ENCODE measurements at regions not wholly inside any gene's neighbourhood (a gene's known extent, or its start where the extent isn't known, plus 50 kb on each side); places are given as distances from the start of the nearest gene placed in this dataset.

- no peak for DNase-seq
- Histone ChIP-seq H3K27me3 (ENCODE audit: control insufficient read depth, insufficient read depth, low read length) (no peaks in the 10 kb centered on the region), H3K4me3 (ENCODE audit: insufficient read depth, low read depth, low read length) (no peak overlapping the region), H3K36me3 (replicated peaks; ENCODE audit: control insufficient read depth, insufficient read depth, low read length) (no peaks in the 10 kb centered on the region)
Observed at GRCh38 chr4:157854819-157855218, 318.0 kb downstream of the GASK1B start.

GRCh38 chr4:157840648-157841047 is 332.2 kb downstream of the GASK1B start:
- no peak for DNase-seq
- Histone ChIP-seq H3K36me3 (replicated peaks; ENCODE audit: control insufficient read depth, insufficient read depth, low read length) (no peaks in the 10 kb centered on the region), H3K4me3 (ENCODE audit: insufficient read depth, low read depth, low read length) (no peak overlapping the region), H3K27me3 (ENCODE audit: control insufficient read depth, insufficient read depth, low read length) (no peaks in the 10 kb centered on the region)

DNA sequence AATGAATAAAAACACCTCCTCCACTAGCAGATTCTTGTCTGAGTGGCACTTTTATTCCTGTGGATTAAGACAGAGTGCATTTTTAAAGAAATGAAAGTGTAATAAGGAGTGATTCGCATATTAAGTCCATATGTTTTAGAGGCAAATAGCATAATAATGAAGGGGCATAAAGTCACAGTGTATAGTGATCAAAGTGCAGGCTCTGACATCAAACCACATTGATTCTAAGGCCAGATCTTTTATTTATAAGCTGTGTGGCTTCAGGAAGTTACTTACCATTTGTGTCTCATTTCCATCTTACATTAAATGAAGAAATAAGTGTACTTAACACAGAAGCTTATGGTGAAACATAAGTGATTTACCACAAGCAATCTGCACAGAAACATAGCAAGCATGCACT is 332.8 kb downstream of the GASK1B start:
- DNase-seq = no peak
- H3K27me3 ChIP-seq (ENCODE audit: control insufficient read depth, insufficient read depth, low read length) = no peaks in the 10 kb centered on the region
- no peaks in the 10 kb centered on the region for H3K36me3 ChIP-seq (replicated peaks; ENCODE audit: control insufficient read depth, insufficient read depth, low read length)
- no peak overlapping the region for H3K4me3 ChIP-seq (ENCODE audit: insufficient read depth, low read depth, low read length)

GRCh38 chr4:157838366-157838765 is 334.5 kb downstream of the GASK1B start:
- no peak overlapping the region for H3K4me3 ChIP-seq (ENCODE audit: insufficient read depth, low read depth, low read length)
- no peaks in the 10 kb centered on the region for H3K27me3 ChIP-seq (ENCODE audit: control insufficient read depth, insufficient read depth, low read length)
- no peaks in the 10 kb centered on the region for H3K36me3 ChIP-seq (replicated peaks; ENCODE audit: control insufficient read depth, insufficient read depth, low read length)

DNA sequence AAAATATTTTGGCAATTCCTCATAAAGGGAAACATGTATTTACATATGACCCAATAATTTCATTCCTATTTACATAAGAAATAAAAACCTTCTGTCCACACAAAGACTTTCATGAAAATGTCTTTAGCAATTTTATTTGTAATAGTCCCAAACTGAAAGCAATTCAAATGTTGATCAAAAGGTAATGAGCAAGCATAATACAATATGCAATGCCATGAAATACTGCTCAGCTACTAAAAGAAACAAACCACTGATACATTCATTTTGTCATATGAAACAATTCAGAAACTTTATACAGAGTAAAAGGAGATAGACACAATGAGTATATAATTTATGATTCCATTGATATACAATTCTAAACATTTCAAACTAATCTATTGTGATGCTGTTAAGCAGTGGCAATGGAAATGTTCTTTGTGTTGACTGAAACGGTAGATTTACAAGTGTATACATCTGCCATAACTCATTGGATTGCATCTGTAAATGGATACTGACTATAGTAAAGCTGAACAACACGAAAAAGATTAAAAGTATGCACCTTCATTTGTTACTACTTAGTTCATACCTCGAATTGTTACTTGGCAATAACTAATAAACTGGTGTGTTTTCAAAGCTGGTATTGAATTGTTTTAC is 335.6 kb downstream of the GASK1B start:
- no peaks in the 10 kb centered on the region for H3K27me3 ChIP-seq (ENCODE audit: control insufficient read depth, insufficient read depth, low read length)
- H3K36me3 ChIP-seq (replicated peaks; ENCODE audit: control insufficient read depth, insufficient read depth, low read length) = no peaks in the 10 kb centered on the region
- H3K4me3 ChIP-seq (ENCODE audit: insufficient read depth, low read depth, low read length) = no peak overlapping the region
- no peak for DNase-seq

More at GRCh38 chr4:157838366-157838765, 334.5 kb downstream of the GASK1B start:
- DNase-seq = no peak

DNA sequence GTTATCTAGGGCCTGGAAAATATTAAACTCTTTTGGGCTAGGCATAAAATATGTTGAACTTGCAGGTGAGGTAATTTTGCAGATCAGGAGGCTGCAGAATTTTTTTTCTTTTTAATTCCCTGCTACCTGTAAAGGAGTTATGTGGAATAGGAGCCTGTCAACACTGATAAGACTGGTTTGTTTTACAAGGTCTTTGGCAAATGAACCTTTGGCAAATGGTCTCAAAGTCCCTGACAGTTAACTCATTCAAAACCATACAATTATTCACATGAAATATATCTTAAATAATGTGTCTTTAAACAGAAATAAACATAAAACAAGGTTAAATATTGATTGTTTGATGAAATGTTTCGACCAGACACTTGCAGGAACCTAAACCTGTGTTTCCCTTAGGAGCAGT is 340.2 kb downstream of the GASK1B start:
- no peak overlapping the region for H3K4me3 ChIP-seq (ENCODE audit: insufficient read depth, low read depth, low read length)
- H3K36me3 ChIP-seq (replicated peaks; ENCODE audit: control insufficient read depth, insufficient read depth, low read length) = no peaks in the 10 kb centered on the region
- H3K27me3 ChIP-seq (ENCODE audit: control insufficient read depth, insufficient read depth, low read length) = no peaks in the 10 kb centered on the region
- DNase-seq = no peak

- Histone ChIP-seq H3K4me3 (ENCODE audit: insufficient read depth, low read depth, low read length) (no peak overlapping the region), H3K27me3 (ENCODE audit: control insufficient read depth, insufficient read depth, low read length) (no peaks in the 10 kb centered on the region), H3K36me3 (replicated peaks; ENCODE audit: control insufficient read depth, insufficient read depth, low read length) (no peaks in the 10 kb centered on the region)
- no peak for DNase-seq
Observed at GRCh38 chr4:157824021-157824420, 348.8 kb downstream of the GASK1B start.

DNA sequence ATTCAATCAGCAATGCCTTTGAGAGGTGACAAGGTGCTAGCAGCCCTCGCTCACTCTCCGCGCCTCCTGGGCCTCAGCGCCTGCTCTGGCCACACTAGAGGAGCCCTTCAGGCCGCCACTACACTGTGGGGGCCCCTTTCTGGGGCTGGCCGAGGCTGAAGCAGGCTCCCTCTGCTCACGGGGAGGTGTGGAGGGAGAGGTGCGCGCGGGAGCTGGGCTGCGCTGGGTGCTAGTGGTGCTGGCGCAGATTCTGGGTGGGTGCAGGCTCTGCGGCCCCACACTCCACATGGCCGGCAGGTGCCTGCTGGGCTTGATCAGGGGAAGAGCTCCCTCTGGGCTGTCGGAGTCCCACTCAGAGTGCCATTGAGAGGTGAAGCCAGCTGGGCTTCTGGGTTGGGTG is 351.0 kb downstream of the GASK1B start:
- DNase-seq = no peak
- H3K27me3 ChIP-seq (ENCODE audit: control insufficient read depth, insufficient read depth, low read length) = no peaks in the 10 kb centered on the region
- no peak overlapping the region for H3K4me3 ChIP-seq (ENCODE audit: insufficient read depth, low read depth, low read length)
- H3K36me3 ChIP-seq (replicated peaks; ENCODE audit: control insufficient read depth, insufficient read depth, low read length) = no peaks in the 10 kb centered on the region

- DNase-seq = no peak
- H3K27me3 ChIP-seq (ENCODE audit: control insufficient read depth, insufficient read depth, low read length) = no peaks in the 10 kb centered on the region
- H3K4me3 ChIP-seq (ENCODE audit: insufficient read depth, low read depth, low read length) = no peak overlapping the region
- H3K36me3 ChIP-seq (replicated peaks; ENCODE audit: control insufficient read depth, insufficient read depth, low read length) = no peaks in the 10 kb centered on the region
Observed at GRCh38 chr4:157819693-157820464, 352.9 kb downstream of the GASK1B start.

DNA sequence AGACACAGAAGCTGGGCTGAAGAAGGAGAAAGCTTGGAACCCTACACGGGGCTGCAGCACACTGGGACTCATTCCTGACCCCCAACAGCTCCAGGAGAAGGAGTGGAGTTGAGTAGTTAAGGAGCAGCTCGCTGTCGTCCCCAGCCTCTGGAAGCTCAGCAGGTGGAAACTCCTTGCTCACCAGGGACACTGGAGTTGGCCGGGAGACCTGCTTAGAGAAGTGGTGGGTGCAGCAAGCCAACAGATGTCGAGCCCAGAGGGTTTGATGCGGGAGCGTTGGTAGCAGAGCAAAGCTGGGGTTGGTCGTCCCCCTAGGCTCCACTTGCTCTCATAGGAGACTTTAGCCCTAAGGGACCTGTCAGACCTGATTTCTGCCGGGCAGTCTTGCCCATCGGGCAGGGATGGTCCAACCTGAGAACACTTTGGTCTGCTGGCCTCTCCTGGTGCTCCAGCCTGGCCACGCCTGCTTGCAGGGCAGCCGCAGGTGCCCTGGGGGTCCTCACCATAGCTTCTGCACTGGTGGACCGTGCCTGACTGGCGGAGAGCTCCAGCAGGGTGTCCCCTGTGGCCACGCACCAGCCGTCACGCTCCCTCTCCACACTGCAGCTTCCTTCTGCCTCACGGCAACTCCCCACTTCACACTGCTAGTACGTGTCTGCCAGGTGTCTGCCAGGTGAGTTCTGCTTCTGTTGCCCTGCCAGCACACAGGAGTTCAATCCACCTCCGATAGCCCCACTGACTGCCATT is 353.7 kb downstream of the GASK1B start:
- Histone ChIP-seq H3K27me3 (ENCODE audit: control insufficient read depth, insufficient read depth, low read length) (no peaks in the 10 kb centered on the region), H3K4me3 (ENCODE audit: insufficient read depth, low read depth, low read length) (no peak overlapping the region), H3K36me3 (replicated peaks; ENCODE audit: control insufficient read depth, insufficient read depth, low read length) (no peaks in the 10 kb centered on the region)
- DNase-seq = no peak

DNA sequence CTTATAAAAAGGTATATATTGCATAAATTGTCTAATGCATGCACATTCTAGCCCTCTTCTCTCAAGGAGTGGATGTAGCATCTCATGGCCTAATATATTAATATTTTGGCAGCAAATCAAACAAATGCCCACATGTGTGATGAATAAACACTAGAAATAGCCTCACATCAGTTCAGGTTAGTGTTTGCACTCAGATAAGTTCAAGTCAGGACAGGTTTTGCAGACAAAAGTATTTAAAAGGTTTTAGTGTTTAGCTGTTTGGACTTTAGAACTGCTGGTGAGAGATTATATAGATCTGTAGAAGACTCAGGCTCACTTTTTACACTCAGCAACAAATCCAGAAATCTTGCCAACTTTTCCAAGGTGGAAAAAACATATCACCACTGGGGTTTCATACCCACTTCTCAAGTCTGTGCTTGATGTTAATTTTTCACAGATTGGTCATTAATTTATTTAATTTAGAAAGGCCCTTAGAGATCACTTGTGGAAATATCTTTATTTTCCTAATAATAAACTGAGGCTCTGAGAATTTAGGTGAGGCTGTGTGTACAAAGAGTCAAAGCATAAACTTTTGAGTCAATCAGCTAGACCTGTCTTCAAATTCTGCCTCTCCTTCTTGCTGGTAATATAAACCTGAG is 362.6 kb downstream of the GASK1B start:
- DNase-seq = no peak
- Histone ChIP-seq H3K4me3 (ENCODE audit: insufficient read depth, low read depth, low read length) (no peak overlapping the region), H3K27me3 (ENCODE audit: control insufficient read depth, insufficient read depth, low read length) (no peaks in the 10 kb centered on the region), H3K36me3 (replicated peaks; ENCODE audit: control insufficient read depth, insufficient read depth, low read length) (no peaks in the 10 kb centered on the region)

- no peak overlapping the region for H3K4me3 ChIP-seq (ENCODE audit: insufficient read depth, low read depth, low read length)
- H3K27me3 ChIP-seq (ENCODE audit: control insufficient read depth, insufficient read depth, low read length) = no peaks in the 10 kb centered on the region
- no peak for DNase-seq
- H3K36me3 ChIP-seq (replicated peaks; ENCODE audit: control insufficient read depth, insufficient read depth, low read length) = no peaks in the 10 kb centered on the region
Observed at GRCh38 chr4:157808796-157809383, 363.9 kb downstream of the GASK1B start.

DNA sequence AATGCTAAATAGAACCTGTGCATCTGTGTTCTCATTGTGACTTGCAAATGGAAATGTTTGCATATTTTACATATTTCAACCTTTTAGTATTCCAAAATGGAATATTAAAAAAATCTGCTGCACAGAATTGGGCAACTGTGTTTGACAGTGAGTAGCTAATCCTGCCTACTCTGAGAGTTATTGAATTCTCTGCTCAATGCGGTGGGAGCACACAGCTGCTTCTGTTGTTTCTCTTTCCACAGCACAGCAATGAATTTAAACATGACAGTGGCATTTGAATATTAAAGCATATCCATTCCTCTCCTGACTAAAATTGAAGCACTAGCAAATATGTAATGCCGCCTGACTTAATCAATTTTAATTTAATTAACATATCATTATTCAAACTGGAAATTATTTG is 366.6 kb downstream of the GASK1B start:
- DNase-seq = no peak
- Histone ChIP-seq H3K4me3 (ENCODE audit: insufficient read depth, low read depth, low read length) (no peak overlapping the region), H3K27me3 (ENCODE audit: control insufficient read depth, insufficient read depth, low read length) (no peaks in the 10 kb centered on the region), H3K36me3 (replicated peaks; ENCODE audit: control insufficient read depth, insufficient read depth, low read length) (no peaks in the 10 kb centered on the region)

DNA sequence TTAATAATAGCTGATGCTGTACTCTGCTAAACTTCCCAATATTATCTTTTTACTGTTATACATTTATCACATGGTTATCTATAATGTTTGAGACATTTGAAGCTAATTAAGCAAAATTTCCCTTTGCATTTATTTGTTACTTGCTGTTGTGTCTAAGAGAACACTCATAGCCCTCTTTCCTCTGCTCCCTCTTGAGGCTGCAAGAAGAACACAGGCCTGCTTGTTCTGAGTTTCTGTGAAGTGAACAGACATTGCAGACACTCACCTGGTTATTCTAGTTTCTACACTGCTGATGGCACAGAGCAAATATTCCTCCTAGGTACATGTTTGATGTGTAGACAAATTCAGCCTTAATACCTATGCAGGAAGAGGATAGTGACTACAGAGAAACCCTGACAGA is 367.8 kb downstream of the GASK1B start:
- no peak for DNase-seq
- Histone ChIP-seq H3K36me3 (replicated peaks; ENCODE audit: control insufficient read depth, insufficient read depth, low read length) (no peaks in the 10 kb centered on the region), H3K4me3 (ENCODE audit: insufficient read depth, low read depth, low read length) (no peak overlapping the region)

More for the DNA sequence above, 367.8 kb downstream of the GASK1B start:
- H3K27me3 ChIP-seq (ENCODE audit: control insufficient read depth, insufficient read depth, low read length) = no peaks in the 10 kb centered on the region

All from H7 (cell line).